ENCODE measurements at regions not wholly inside any gene's neighbourhood (a gene's known extent, or its start where the extent isn't known, plus 50 kb on each side); places are given as distances from the start of the nearest gene placed in this dataset.

DNA sequence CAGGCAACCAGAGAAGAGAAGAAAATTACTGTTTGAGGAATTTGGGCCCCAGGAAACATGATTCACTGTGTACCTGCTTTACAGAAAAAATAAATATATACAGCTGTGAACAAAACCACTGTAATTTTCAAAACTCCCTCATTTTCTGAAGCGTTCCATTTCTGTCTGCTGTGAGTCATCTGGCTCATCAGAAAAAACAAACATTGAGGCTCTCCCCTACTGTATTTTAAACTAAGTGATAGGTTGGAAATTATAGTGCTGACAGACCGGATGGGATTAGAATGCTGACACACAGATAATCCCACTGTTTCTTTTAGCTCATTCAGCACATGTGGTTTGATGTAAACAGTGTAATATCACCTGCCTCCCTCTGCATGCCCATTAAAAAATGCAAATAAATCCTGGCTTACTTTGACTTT lies 847.0 kb downstream of the TRIML1 start:
- no peak for ATAC-seq (ENCODE audit: poor library complexity)
- no peaks in the 10 kb centered on the region for H3K36me3 Mint-ChIP-seq (ENCODE audit: low read depth)
- Histone ChIP-seq H3K4me3 (ENCODE audit: low read length) (no peak overlapping the region), H3K9me3 (ENCODE audit: control insufficient read depth in 1 of 2, insufficient read depth in 1 of 2, low read length in 2 of 2) (peaks cover 0 to 20% of the 10 kb centered on the region in 2 experiments), H3K36me3 (ENCODE audit: insufficient read depth, low read length) (no peaks in the 10 kb centered on the region), H3K4me1 (ENCODE audit: insufficient read depth, low read length) (no peaks in the 10 kb centered on the region), H3K27me3 (ENCODE audit: control insufficient read depth in 1 of 2, insufficient read depth in 2 of 2, low read length in 2 of 2) (no peaks in the 10 kb centered on the region), H3K27ac (ENCODE audit: low read depth in 1 of 2, low read length in 2 of 2) (no peak overlapping the region)
- intact Hi-C loops (cut with DNase I, micrococcal nuclease): no loop called here
- no peak for DNase-seq
- H3K4me3 Mint-ChIP-seq: no peak overlapping the region
- ChIA-PET POLR2A (no interaction called here), CTCF (no interaction called here)
- H3K4me1 Mint-ChIP-seq (ENCODE audit: low read depth): no peaks in the 10 kb centered on the region
- peaks cover 2% of the 10 kb centered on the region for H3K9me3 Mint-ChIP-seq
- H3K27ac Mint-ChIP-seq: no peak overlapping the region
- TF ChIP-seq, protein P1, sequence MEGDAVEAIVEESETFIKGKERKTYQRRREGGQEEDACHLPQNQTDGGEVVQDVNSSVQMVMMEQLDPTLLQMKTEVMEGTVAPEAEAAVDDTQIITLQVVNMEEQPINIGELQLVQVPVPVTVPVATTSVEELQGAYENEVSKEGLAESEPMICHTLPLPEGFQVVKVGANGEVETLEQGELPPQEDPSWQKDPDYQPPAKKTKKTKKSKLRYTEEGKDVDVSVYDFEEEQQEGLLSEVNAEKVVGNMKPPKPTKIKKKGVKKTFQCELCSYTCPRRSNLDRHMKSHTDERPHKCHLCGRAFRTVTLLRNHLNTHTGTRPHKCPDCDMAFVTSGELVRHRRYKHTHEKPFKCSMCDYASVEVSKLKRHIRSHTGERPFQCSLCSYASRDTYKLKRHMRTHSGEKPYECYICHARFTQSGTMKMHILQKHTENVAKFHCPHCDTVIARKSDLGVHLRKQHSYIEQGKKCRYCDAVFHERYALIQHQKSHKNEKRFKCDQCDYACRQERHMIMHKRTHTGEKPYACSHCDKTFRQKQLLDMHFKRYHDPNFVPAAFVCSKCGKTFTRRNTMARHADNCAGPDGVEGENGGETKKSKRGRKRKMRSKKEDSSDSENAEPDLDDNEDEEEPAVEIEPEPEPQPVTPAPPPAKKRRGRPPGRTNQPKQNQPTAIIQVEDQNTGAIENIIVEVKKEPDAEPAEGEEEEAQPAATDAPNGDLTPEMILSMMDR (IDR thresholded peaks at IDR 0.05): no peak
- no peaks in the 10 kb centered on the region for H3K27me3 Mint-ChIP-seq

- no peaks in the 10 kb centered on the region for H3K4me1 ChIP-seq (ENCODE audit: insufficient read depth, low read length)
- no peak overlapping the region for H3K4me3 ChIP-seq (ENCODE audit: low read length)
- ChIA-PET POLR2A (no interaction called here), CTCF (no interaction called here)
- Mint-ChIP-seq H3K4me3 (no peak overlapping the region), H3K27ac (no peak overlapping the region), H3K4me1 (ENCODE audit: low read depth) (no peaks in the 10 kb centered on the region), H3K27me3 (no peaks in the 10 kb centered on the region), H3K9me3 (peaks cover 2% of the 10 kb centered on the region), H3K36me3 (ENCODE audit: low read depth) (no peaks in the 10 kb centered on the region)
- DNase-seq: no peak
- intact Hi-C loops (cut with DNase I, micrococcal nuclease): no loop called here
- TF ChIP-seq, protein P1 (IDR thresholded peaks at IDR 0.05): no peak
- no peak overlapping the region for H3K27ac ChIP-seq (ENCODE audit: low read depth in 1 of 2, low read length in 2 of 2)
- H3K27me3 ChIP-seq (ENCODE audit: control insufficient read depth in 1 of 2, insufficient read depth in 2 of 2, low read length in 2 of 2): no peaks in the 10 kb centered on the region
- ATAC-seq (ENCODE audit: poor library complexity): no peak
- peaks cover 0 to 22% of the 10 kb centered on the region in 2 experiments for H3K9me3 ChIP-seq (ENCODE audit: control insufficient read depth in 1 of 2, insufficient read depth in 1 of 2, low read length in 2 of 2)
- H3K36me3 ChIP-seq (ENCODE audit: insufficient read depth, low read length): no peaks in the 10 kb centered on the region
Measured at GRCh38 chr4:188987011-188987410, 847.8 kb downstream of the TRIML1 start.

- Histone ChIP-seq H3K36me3 (ENCODE audit: insufficient read depth, low read length) (no peaks in the 10 kb centered on the region), H3K4me1 (ENCODE audit: insufficient read depth, low read length) (no peaks in the 10 kb centered on the region), H3K9me3 (ENCODE audit: control insufficient read depth in 1 of 2, insufficient read depth in 1 of 2, low read length in 2 of 2) (peaks cover 0 to 23% of the 10 kb centered on the region in 2 experiments), H3K27me3 (ENCODE audit: control insufficient read depth in 1 of 2, insufficient read depth in 2 of 2, low read length in 2 of 2) (no peaks in the 10 kb centered on the region), H3K4me3 (ENCODE audit: low read length) (no peak overlapping the region), H3K27ac (ENCODE audit: low read depth in 1 of 2, low read length in 2 of 2) (no peak overlapping the region)
- Mint-ChIP-seq H3K9me3 (peaks cover 3% of the 10 kb centered on the region), H3K36me3 (ENCODE audit: low read depth) (no peaks in the 10 kb centered on the region), H3K4me1 (ENCODE audit: low read depth) (no peaks in the 10 kb centered on the region), H3K27ac (no peak overlapping the region), H3K4me3 (no peak overlapping the region), H3K27me3 (no peaks in the 10 kb centered on the region)
- CTCF ChIA-PET: no interaction called here
- DNase-seq: no peak
- intact Hi-C loops (cut with DNase I, micrococcal nuclease): no loop called here
- no peak for ATAC-seq (ENCODE audit: poor library complexity)
- TF ChIP-seq, protein P1 (IDR thresholded peaks at IDR 0.05): no peak
- POLR2A ChIA-PET: no interaction called here
Measured at GRCh38 chr4:188988131-188988530, 848.9 kb downstream of the TRIML1 start.

All from CD4-positive, alpha-beta T cell (primary cell).